Progenitor cell of endocrine pancreas (in vitro differentiated cells): ENCODE measurements at regions not wholly inside any gene's neighbourhood (a gene's known extent, or its start where the extent isn't known, plus 50 kb on each side); places are given as distances from the start of the nearest gene placed in this dataset.

Experiments used
- DNase-seq: peaks from one replicate; pipeline ENCODE4 v3.0.0; 2021; ENCODE audit warnings: low spot score; ENCODE audit not compliant: unreplicated experiment
- H3K27ac Mint-ChIP-seq: 2 replicates; pipeline ENCODE4 v1.8.0; 2021; ENCODE audit warnings: mild to moderate bottlenecking, moderate library complexity, mixed read lengths
- H3K27me3 Mint-ChIP-seq: 2 replicates; pipeline ENCODE4 v1.8.0; 2021; ENCODE audit warnings: mixed read lengths
- H3K36me3 Mint-ChIP-seq: 2 replicates; pipeline ENCODE4 v1.8.0; 2022; ENCODE audit warnings: mixed read lengths; ENCODE audit not compliant: insufficient read depth
- H3K4me1 Mint-ChIP-seq: 2 replicates; pipeline ENCODE4 v1.8.0; 2021; ENCODE audit warnings: low read depth, mixed read lengths
- H3K4me3 Mint-ChIP-seq: 2 replicates; pipeline ENCODE4 v1.8.0; 2021; ENCODE audit warnings: low read depth, mild to moderate bottlenecking, moderate library complexity, mixed read lengths
- H3K9me3 Mint-ChIP-seq: 2 replicates; pipeline ENCODE4 v1.8.0; 2021; ENCODE audit warnings: low read depth, mixed read lengths
- CTCF ChIP-seq: fragments of 200-600 bp; sonication (generic); IDR thresholded peaks from one replicate; pipeline ENCODE4 v1.5.0; 2021; ENCODE audit warnings: antibody characterized with exemption, mild to moderate bottlenecking; ENCODE audit not compliant: unreplicated experiment

GRCh38 chr20:22489626-22490286 lies 94.6 kb downstream of the FOXA2 start:
- no peak for DNase-seq
- Mint-ChIP-seq H3K27me3 (no peaks in the 10 kb centered on the region), H3K4me3 (peak overlapping the region; percentile 6), H3K36me3 (peaks cover 3% of the 10 kb centered on the region), H3K27ac (peak overlapping the region; percentile 99), H3K9me3 (peaks cover 9% of the 10 kb centered on the region), H3K4me1 (peaks cover 60% of the 10 kb centered on the region)
- TF ChIP-seq CTCF = no peak

GRCh38 chr20:22480336-22480735 lies 104.0 kb downstream of the FOXA2 start:
- H3K27ac Mint-ChIP-seq = peak overlapping the region; percentile 17
- peaks cover 2% of the 10 kb centered on the region for H3K36me3 Mint-ChIP-seq
- H3K4me3 Mint-ChIP-seq = no peak overlapping the region
- no peaks in the 10 kb centered on the region for H3K27me3 Mint-ChIP-seq
- no peak for TF ChIP-seq CTCF
- peaks cover 13% of the 10 kb centered on the region for H3K9me3 Mint-ChIP-seq
- H3K4me1 Mint-ChIP-seq = peaks cover 47% of the 10 kb centered on the region
- DNase-seq = no peak

GRCh38 chr20:22475662-22476061 lies 108.7 kb downstream of the FOXA2 start:
- DNase-seq = no peak
- peaks cover 2% of the 10 kb centered on the region for H3K36me3 Mint-ChIP-seq
- H3K27me3 Mint-ChIP-seq = no peaks in the 10 kb centered on the region
- TF ChIP-seq CTCF = no peak
- no peak overlapping the region for H3K27ac Mint-ChIP-seq
- H3K4me3 Mint-ChIP-seq = no peak overlapping the region
- peaks cover 32% of the 10 kb centered on the region for H3K4me1 Mint-ChIP-seq
- peaks cover 13% of the 10 kb centered on the region for H3K9me3 Mint-ChIP-seq

GRCh38 chr20:22474224-22474623 lies 110.1 kb downstream of the FOXA2 start:
- Mint-ChIP-seq H3K9me3 (peaks cover 13% of the 10 kb centered on the region), H3K36me3 (peaks cover 2% of the 10 kb centered on the region), H3K4me1 (peaks cover 32% of the 10 kb centered on the region), H3K4me3 (no peak overlapping the region), H3K27ac (no peak overlapping the region), H3K27me3 (no peaks in the 10 kb centered on the region)
- DNase-seq = no peak
- TF ChIP-seq CTCF = no peak

GRCh38 chr20:22473293-22473692 lies 111.1 kb downstream of the FOXA2 start:
- no peak for DNase-seq
- Mint-ChIP-seq H3K4me1 (peaks cover 33% of the 10 kb centered on the region), H3K27ac (peak overlapping the region; percentile 6), H3K4me3 (no peak overlapping the region), H3K9me3 (peaks cover 8% of the 10 kb centered on the region), H3K27me3 (no peaks in the 10 kb centered on the region), H3K36me3 (no peaks in the 10 kb centered on the region)
- TF ChIP-seq CTCF = no peak
